H1 (cell line): ENCODE measurements at regions not wholly inside any gene's neighbourhood (a gene's known extent, or its start where the extent isn't known, plus 50 kb on each side); places are given as distances from the start of the nearest gene placed in this dataset.

Experiments
- BCL11A ChIP-seq, 2 experiments: IDR thresholded peaks; one replicate each; pipeline ENCODE4 v1.6.1; 2011; ENCODE audit warnings: low read depth in 2 of 2, low read length in 2 of 2, mild to moderate bottlenecking in 2 of 2
- POU5F1 ChIP-seq: IDR thresholded peaks from 2 replicates; pipeline ENCODE4 v1.6.1; 2011; ENCODE audit warnings: low read depth, mild to moderate bottlenecking, low read length, moderate library complexity
- USF2 ChIP-seq: IDR thresholded peaks from 2 replicates; pipeline ENCODE4 v1.6.1; 2011; ENCODE audit warnings: low read length, improper control_type of control experiment

- TF ChIP-seq USF2 (no peak), BCL11A (IDR thresholded peaks at IDR 0.05; ENCODE audit: low read depth in 2 of 2, low read length in 2 of 2) (no peak), POU5F1 (no peak)
These were observed 128.1 kb upstream of the ZNF648 start (continued) for GRCh38 chr1:182189535-182190066.
